Vagina (tissue), 2 donors: ENCODE measurements at regions not wholly inside any gene's neighbourhood (a gene's known extent, or its start where the extent isn't known, plus 50 kb on each side); places are given as distances from the start of the nearest gene placed in this dataset.

Source experiments
- CTCF ChIP-seq, 3 experiments: fragments of 450-650 bp in 2 of 3; fragments of 200-600 bp in 1 of 3; sonication (generic) in 1 of 3; IDR thresholded peaks; one replicate each; pipeline ENCODE4 v1.5.1; 2017 to 2019; ENCODE audit warnings: antibody characterized with exemption in 3 of 3, mild to moderate bottlenecking in 2 of 3, moderate library complexity in 2 of 3
- POLR2A ChIP-seq, 2 donors: fragments of 450-650 bp; IDR thresholded peaks; one replicate each; pipeline ENCODE4 v1.6.1; 2017; ENCODE audit warnings: antibody characterized with exemption in 2 of 2, mild to moderate bottlenecking in 2 of 2, moderate library complexity in 2 of 2
- POLR2AphosphoS5 ChIP-seq, 2 donors: sonication (generic); formaldehyde crosslinking; IDR thresholded peaks; one replicate each; pipeline ENCODE4 v1.9.0; 2017; ENCODE audit warnings: antibody characterized with exemption in 2 of 2, mild to moderate bottlenecking in 2 of 2, low read depth in 1 of 2; ENCODE audit not compliant: insufficient read depth in 1 of 2

DNA sequence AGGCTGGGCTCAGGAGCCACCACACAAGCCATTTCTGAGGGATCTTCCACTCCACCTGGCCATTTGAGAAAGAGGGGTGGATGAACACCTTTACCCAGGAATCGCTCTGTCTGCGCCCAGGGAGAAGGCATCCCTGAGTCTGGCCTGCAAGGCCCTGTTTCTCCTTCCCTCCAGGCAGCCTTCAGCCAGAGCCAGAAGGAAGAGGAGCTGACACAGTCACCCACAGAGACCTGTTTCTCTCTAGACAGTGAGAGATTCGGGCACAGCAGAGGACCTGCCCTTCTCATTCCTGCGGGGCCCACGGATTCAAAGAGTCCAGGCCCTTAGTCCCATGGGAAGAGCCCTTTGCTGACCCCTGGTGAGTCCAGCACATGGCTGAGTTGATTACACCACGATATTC lies 127.5 kb upstream of the TNS3 start:
- TF ChIP-seq CTCF (IDR thresholded peaks at IDR 0.05) (no peak), POLR2A (IDR thresholded peaks at IDR 0.05) (no peak), POLR2AphosphoS5 (IDR thresholded peaks at IDR 0.05; ENCODE audit: insufficient read depth in 1 of 2, low read depth in 1 of 2) (no peak)
